ENCODE measurements at regions not wholly inside any gene's neighbourhood (a gene's known extent, or its start where the extent isn't known, plus 50 kb on each side); places are given as distances from the start of the nearest gene placed in this dataset.

DNA sequence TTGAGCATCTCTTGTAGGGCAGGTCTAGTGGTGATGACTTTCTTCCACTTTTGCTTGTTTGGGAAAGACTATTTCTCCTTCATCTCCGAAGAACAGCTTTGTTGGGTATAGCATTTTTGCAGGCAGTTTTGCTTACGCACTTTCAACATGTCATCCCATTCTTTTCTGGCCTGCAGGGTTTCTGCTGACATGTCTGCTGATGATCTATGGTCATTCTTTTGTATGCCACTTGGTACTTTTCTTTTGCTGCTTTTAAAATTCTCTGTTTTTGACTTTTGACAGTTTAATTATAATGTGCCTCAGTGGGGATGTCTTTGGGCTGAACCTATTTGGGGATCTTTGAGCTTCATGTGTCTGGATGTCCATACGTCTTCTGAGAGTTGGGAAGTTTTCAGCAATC is 78.2 kb downstream of the PTHLH start:
- Mint-ChIP-seq H3K9me3 (ENCODE audit: unreplicated experiment) (no peaks in the 10 kb centered on the region), H3K27me3 (ENCODE audit: insufficient read depth, unreplicated experiment) (no peaks in the 10 kb centered on the region), H3K36me3 (ENCODE audit: insufficient read depth, unreplicated experiment) (peaks cover 3% of the 10 kb centered on the region), H3K4me3 (ENCODE audit: unreplicated experiment) (no peak overlapping the region), H3K27ac (ENCODE audit: low read depth, unreplicated experiment) (no peak overlapping the region), H3K4me1 (ENCODE audit: insufficient read depth, unreplicated experiment) (peaks cover 10% of the 10 kb centered on the region)
- BruUV-seq (replicated peaks), result no TSS peak
- TF ChIP-seq, protein P1, sequence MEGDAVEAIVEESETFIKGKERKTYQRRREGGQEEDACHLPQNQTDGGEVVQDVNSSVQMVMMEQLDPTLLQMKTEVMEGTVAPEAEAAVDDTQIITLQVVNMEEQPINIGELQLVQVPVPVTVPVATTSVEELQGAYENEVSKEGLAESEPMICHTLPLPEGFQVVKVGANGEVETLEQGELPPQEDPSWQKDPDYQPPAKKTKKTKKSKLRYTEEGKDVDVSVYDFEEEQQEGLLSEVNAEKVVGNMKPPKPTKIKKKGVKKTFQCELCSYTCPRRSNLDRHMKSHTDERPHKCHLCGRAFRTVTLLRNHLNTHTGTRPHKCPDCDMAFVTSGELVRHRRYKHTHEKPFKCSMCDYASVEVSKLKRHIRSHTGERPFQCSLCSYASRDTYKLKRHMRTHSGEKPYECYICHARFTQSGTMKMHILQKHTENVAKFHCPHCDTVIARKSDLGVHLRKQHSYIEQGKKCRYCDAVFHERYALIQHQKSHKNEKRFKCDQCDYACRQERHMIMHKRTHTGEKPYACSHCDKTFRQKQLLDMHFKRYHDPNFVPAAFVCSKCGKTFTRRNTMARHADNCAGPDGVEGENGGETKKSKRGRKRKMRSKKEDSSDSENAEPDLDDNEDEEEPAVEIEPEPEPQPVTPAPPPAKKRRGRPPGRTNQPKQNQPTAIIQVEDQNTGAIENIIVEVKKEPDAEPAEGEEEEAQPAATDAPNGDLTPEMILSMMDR (IDR thresholded peaks at IDR 0.05; ENCODE audit: unreplicated experiment), result no peak
- intact Hi-C loops (cut with micrococcal nuclease), result no loop called here
- DNase-seq (ENCODE audit: unreplicated experiment), result no peak
- POLR2A ChIA-PET, result interaction anchor here (0.7 to 1.0 kb wide), 2 partner anchors 113 to 1054 kb away, joined by 3 read pairs; no protein-coding TSS in a partner anchor
- CTCF ChIA-PET, result interaction anchor here (0.6 to 1.3 kb wide), 3 partner anchors 161 to 1017 kb away, joined by 3 read pairs; no protein-coding TSS in a partner anchor

DNA sequence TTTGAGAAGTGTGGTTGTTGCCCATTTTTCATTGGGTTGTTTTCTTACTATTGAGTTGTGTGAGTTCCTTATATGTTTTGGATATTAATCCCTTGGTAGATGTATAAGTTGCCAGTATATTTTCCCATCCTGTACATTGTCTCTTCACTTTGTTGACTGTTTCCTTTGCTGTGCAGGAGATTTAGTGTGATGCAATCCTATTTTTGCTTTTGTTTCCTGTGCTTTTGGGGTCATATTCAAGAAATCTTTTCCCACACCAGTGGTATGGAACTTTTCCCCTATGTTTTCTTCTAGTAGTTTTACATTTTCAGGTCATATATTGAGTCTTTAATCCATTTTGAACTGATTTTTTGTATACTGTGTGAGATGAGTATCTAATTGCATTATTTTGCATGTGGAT is 92.8 kb downstream of the PTHLH start:
- no peak overlapping the region for H3K4me3 Mint-ChIP-seq (ENCODE audit: unreplicated experiment)
- intact Hi-C loops (cut with micrococcal nuclease), result no loop called here
- CTCF ChIA-PET, result no interaction called here
- H3K9me3 Mint-ChIP-seq (ENCODE audit: unreplicated experiment), result peaks cover 17% of the 10 kb centered on the region
- no peaks in the 10 kb centered on the region for H3K4me1 Mint-ChIP-seq (ENCODE audit: insufficient read depth, unreplicated experiment)
- DNase-seq (ENCODE audit: unreplicated experiment), result no peak
- BruUV-seq (replicated peaks), result no TSS peak
- TF ChIP-seq, protein P1 (IDR thresholded peaks at IDR 0.05; ENCODE audit: unreplicated experiment), result no peak
- H3K36me3 Mint-ChIP-seq (ENCODE audit: insufficient read depth, unreplicated experiment), result peaks cover 12% of the 10 kb centered on the region
- POLR2A ChIA-PET, result no interaction called here
- H3K27ac Mint-ChIP-seq (ENCODE audit: low read depth, unreplicated experiment), result no peak overlapping the region
- no peaks in the 10 kb centered on the region for H3K27me3 Mint-ChIP-seq (ENCODE audit: insufficient read depth, unreplicated experiment)

DNA sequence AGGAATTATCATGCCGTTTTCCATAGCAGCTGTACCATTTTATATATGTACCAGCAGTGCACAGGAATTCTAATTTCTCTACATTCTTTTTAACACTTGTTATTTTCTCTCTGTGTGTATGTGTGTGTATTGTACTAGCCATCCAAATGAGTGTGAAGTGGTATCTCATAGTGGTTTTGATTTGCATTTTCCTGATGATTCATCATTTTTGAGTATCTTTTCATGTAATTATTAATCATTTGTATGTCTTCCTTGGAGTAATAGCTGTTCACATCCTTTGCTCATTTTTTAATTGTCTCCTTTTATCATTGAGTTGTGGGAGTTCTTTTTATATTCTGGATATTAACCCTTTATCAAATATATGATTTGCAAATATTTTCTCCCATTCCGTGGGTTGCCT is 95.6 kb upstream of the MANSC4 start:
- CTCF ChIA-PET, result no interaction called here
- intact Hi-C loops (cut with micrococcal nuclease), result no loop called here

DNA sequence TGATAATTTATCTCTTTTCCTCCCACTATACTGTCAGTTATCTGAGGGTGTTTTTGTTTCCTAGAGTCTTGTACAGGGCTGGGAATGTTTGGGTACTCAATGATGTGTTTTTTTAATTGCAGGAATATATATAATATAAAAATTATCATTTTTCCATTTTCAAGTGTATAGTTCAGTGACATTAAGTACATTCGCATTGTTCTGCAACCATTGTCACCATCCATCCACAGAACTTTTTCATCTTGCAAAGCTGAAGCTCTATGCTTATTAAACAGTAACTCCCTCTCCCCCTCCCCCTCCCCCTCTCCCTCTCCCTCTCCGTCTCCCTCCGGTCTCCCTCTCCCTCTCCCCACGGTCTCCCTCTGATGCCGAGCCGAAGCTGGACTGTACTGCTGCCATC is 93.0 kb upstream of the MANSC4 start:
- DNase-seq (ENCODE audit: unreplicated experiment), result no peak
- TF ChIP-seq, protein P1 (IDR thresholded peaks at IDR 0.05; ENCODE audit: unreplicated experiment), result no peak
- BruUV-seq (replicated peaks), result no TSS peak
- intact Hi-C loops (cut with micrococcal nuclease), result no loop called here
- CTCF ChIA-PET, result no interaction called here
- POLR2A ChIA-PET, result interaction anchor here (1.3 kb wide), 1 partner anchor 26 kb away, joined by 3 read pairs; no protein-coding TSS in a partner anchor
- peaks cover 6% of the 10 kb centered on the region for H3K4me1 Mint-ChIP-seq (ENCODE audit: insufficient read depth, unreplicated experiment)
- peaks cover 5% of the 10 kb centered on the region for H3K36me3 Mint-ChIP-seq (ENCODE audit: insufficient read depth, unreplicated experiment)
- no peak overlapping the region for H3K4me3 Mint-ChIP-seq (ENCODE audit: unreplicated experiment)
- H3K9me3 Mint-ChIP-seq (ENCODE audit: unreplicated experiment), result no peaks in the 10 kb centered on the region
- H3K27ac Mint-ChIP-seq (ENCODE audit: low read depth, unreplicated experiment), result no peak overlapping the region
- H3K27me3 Mint-ChIP-seq (ENCODE audit: insufficient read depth, unreplicated experiment), result no peaks in the 10 kb centered on the region

More for the DNA sequence above, 95.6 kb upstream of the MANSC4 start:
- POLR2A ChIA-PET, result no interaction called here
- no TSS peak for BruUV-seq (replicated peaks)
- no peak for DNase-seq (ENCODE audit: unreplicated experiment)
- H3K4me1 Mint-ChIP-seq (ENCODE audit: insufficient read depth, unreplicated experiment), result peaks cover 6% of the 10 kb centered on the region
- H3K4me3 Mint-ChIP-seq (ENCODE audit: unreplicated experiment), result no peak overlapping the region
- H3K27me3 Mint-ChIP-seq (ENCODE audit: insufficient read depth, unreplicated experiment), result no peaks in the 10 kb centered on the region
- peaks cover 5% of the 10 kb centered on the region for H3K36me3 Mint-ChIP-seq (ENCODE audit: insufficient read depth, unreplicated experiment)
- TF ChIP-seq, protein P1 (IDR thresholded peaks at IDR 0.05; ENCODE audit: unreplicated experiment), result no peak
- H3K27ac Mint-ChIP-seq (ENCODE audit: low read depth, unreplicated experiment), result no peak overlapping the region
- H3K9me3 Mint-ChIP-seq (ENCODE audit: unreplicated experiment), result no peaks in the 10 kb centered on the region
